Common myeloid progenitor, CD34-positive (primary cell): ENCODE measurements at regions not wholly inside any gene's neighbourhood (a gene's known extent, or its start where the extent isn't known, plus 50 kb on each side); places are given as distances from the start of the nearest gene placed in this dataset.
"Not testable (repeated sequence)": the region's sequence is repeated elsewhere in the genome, so short reads cannot be mapped to it uniquely, and the experiment has no call there.

ENCODE experiments used
- CTCF ChIA-PET: fragments of 350-600 bp; sonication (Branson Sonifier 250); formaldehyde crosslinking; loops from one replicate; lab custom pipeline; 2021; ENCODE audit warnings: antibody characterized with exemption; lab: Charles Lee
- POLR2A ChIA-PET: fragments of 350-600 bp; sonication (Branson Sonifier 250); formaldehyde crosslinking; loops from one replicate; lab custom pipeline; 2021; ENCODE audit warnings: antibody characterized with exemption; lab: Charles Lee
- DNase-seq, 3 donors: peaks; one replicate each; pipeline versions ENCODE4 v3.0.0 to v3.0.0-alpha.2; 2013
- H3K27ac ChIP-seq, 2 experiments: 1 replicate in 1 of 2; 2 replicates in 1 of 2; pipeline ENCODE4 v1.7.0; 2013; ENCODE audit warnings: inconsistent platforms in 2 of 2, low read length in 2 of 2, mild to moderate bottlenecking in 2 of 2, low read depth in 1 of 2, moderate library complexity in 1 of 2; ENCODE audit not compliant: severe bottlenecking in 2 of 2, insufficient read depth in 1 of 2, poor library complexity in 1 of 2
- H3K27me3 ChIP-seq, 5 experiments: replicated peaks in 2 of 5; 1 replicate in 3 of 5; 2 replicates in 2 of 5; pipeline versions ENCODE4 v1.6.1 to v1.7.0; 2013; ENCODE audit warnings: low read length in 4 of 5, mild to moderate bottlenecking in 2 of 5, moderate library complexity in 2 of 5, inconsistent platforms in 1 of 5; ENCODE audit not compliant: insufficient read depth in 5 of 5, control insufficient read depth in 4 of 5
- H3K36me3 ChIP-seq, 4 experiments: 1 replicate in 2 of 4; 2 replicates in 2 of 4; pipeline versions ENCODE4 v1.6.1 to v1.7.0; 2013; ENCODE audit warnings: low read length in 3 of 4, control low read depth in 1 of 4, mild to moderate bottlenecking in 1 of 4; ENCODE audit not compliant: control insufficient read depth in 4 of 4, insufficient read depth in 4 of 4
- H3K4me1 ChIP-seq, 4 experiments: 1 replicate in 3 of 4; 2 replicates in 1 of 4; pipeline versions ENCODE4 v1.6.1 to v1.7.1; 2013; ENCODE audit warnings: low read length in 3 of 4, mild to moderate bottlenecking in 3 of 4, control low read depth in 1 of 4, inconsistent platforms in 1 of 4, moderate library complexity in 1 of 4; ENCODE audit not compliant: control insufficient read depth in 4 of 4, insufficient read depth in 4 of 4; ENCODE audit errors: control extremely low read depth in 1 of 4
- H3K4me3 ChIP-seq, 7 experiments: 1 replicate in 4 of 7; 2 replicates in 3 of 7; pipeline versions ENCODE4 v1.5.1 to v1.7.0; 2013; ENCODE audit warnings: mild to moderate bottlenecking in 7 of 7, low read length in 6 of 7, moderate library complexity in 6 of 7, inconsistent platforms in 2 of 7, low read depth in 2 of 7, control low read depth in 1 of 7; ENCODE audit not compliant: insufficient read depth in 4 of 7, control insufficient read depth in 1 of 7; ENCODE audit errors: extremely low read depth in 1 of 7
- H3K9me3 ChIP-seq, 5 experiments: 1 replicate in 4 of 5; 2 replicates in 1 of 5; pipeline versions ENCODE4 v1.6.1 to v1.7.1; 2013; ENCODE audit warnings: low read length in 4 of 5, mild to moderate bottlenecking in 2 of 5, inconsistent platforms in 1 of 5, low read depth in 1 of 5, moderate library complexity in 1 of 5; ENCODE audit not compliant: control insufficient read depth in 4 of 5, insufficient read depth in 2 of 5; ENCODE audit errors: control extremely low read depth in 1 of 5
- WGBS: methylation state at CpG from one replicate; pipeline ENCODE4 v1.1.5; 2013; ENCODE audit not compliant: insufficient coverage; 5-methylcytosine and 5-hydroxymethylcytosine counted together

DNA sequence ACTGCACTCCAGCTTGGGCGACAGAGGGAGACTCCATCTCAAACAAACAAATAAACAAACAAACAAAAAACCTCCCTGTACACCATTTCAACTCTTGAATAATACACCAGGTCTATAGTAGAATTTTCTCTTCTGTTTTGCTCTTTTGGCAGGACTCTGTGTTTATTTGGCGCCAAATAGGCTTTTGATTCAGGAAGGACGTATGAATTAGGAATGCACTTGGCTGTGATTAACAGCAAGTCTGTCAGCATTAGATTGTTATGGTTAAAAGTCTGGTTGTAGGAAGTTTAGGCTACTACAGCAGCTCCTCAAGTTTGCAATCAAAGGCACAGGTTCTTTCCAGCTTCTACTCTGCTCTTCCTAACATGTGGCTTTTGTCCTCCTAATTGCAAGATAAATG, 113.8 kb upstream of the KCNK1 start:
- ChIA-PET POLR2A (no interaction called here), CTCF (no interaction called here)
- H3K27me3 ChIP-seq, result peaks cover 0 to 3% (median 2%) of the 10 kb centered on the region in 5 experiments
- no peaks in the 10 kb centered on the region for H3K9me3 ChIP-seq
- no peak overlapping the region for H3K4me3 ChIP-seq
- H3K36me3 ChIP-seq, result no peaks in the 10 kb centered on the region
- DNase-seq, result no peak
- 100% methylated on average over 1 of the region's 3 CpGs for WGBS
- H3K4me1 ChIP-seq, result no peaks in the 10 kb centered on the region
- H3K27ac ChIP-seq, result no peak overlapping the region

DNA sequence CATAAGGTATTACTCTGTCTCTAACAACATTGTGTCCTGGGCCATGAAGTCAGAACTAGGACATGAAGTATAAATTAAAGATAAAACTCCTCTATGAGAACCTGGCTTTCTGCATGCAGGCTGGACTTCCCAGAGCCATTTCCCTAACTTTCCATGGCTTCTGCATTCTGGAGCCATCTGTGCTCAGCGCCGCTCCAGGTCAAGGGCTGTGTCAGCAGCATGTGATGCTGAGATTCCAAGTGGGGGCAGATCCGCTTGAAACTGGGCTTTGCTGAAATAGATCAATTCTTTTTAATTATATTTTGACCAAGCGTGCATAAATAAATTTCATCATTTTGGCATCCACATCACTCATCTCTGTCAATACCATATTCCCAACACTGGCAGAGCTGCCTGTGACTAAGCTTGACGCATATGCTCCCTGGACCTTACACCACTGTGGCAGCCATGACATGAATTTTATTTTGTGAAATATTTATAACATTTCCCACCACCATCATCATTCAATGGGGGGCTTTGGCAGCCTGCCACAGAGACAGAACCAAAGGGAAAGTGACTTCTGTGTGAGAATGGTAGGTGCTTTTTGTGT, 110.4 kb upstream of the KCNK1 start:
- DNase-seq, result no peak
- no peaks in the 10 kb centered on the region for H3K36me3 ChIP-seq
- WGBS, result 100% methylated on average over 3 of the region's 5 CpGs
- peaks cover 0 to 3% (median under 1%) of the 10 kb centered on the region in 5 experiments for H3K27me3 ChIP-seq
- peaks cover 0 to 4% (median 0%) of the 10 kb centered on the region in 5 experiments for H3K9me3 ChIP-seq
- H3K27ac ChIP-seq, result no peak overlapping the region
- CTCF ChIA-PET, result interaction anchor here (0.5 kb wide), 1 partner anchor 75 kb away, joined by 3 read pairs; no protein-coding TSS in a partner anchor
- H3K4me1 ChIP-seq, result no peaks in the 10 kb centered on the region
- POLR2A ChIA-PET, result no interaction called here
- H3K4me3 ChIP-seq, result no peak overlapping the region

DNA sequence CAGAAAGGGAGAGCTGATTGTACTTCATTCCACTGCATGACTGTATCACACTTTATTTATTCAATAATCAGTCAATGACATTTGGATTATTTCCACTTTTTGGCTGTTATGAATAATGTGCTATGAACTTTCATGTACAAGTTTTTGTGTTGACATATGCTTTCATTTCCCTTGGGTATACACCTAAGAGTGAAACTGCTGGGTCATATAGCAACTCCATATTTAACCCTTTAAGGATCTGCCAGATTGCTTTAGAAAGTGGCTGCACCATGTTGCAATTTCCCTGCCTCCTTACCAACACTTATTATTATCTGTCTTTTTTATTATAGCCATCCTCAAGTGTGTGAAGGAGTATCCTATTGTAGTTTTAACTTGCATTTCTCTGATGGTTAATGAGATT, 108.8 kb upstream of the KCNK1 start:
- Histone ChIP-seq H3K27ac (no peak overlapping the region), H3K4me1 (no peaks in the 10 kb centered on the region)
- POLR2A ChIA-PET, result no interaction called here

DNA sequence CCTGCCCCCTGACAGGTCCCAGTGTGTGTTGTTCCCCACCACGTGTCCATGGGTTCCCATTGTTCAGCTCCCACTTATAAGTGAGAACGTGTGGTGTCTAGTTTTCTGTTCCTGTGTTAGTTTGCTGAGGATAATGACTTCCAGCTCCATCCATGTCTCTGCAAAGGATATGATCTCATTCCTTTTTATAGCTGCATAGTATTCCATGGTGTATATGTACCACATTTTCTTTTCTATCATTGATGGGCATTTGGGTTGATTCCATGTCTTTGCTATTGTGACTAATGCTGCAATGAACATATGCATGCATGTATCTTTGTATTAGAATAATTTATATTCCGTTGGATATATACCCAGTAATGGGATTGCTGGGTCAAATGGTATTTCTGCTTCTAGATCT, 108.0 kb upstream of the KCNK1 start:
- H3K4me3 ChIP-seq, H3K4me1 ChIP-seq, POLR2A ChIA-PET, H3K27ac ChIP-seq, H3K9me3 ChIP-seq, H3K36me3 ChIP-seq, DNase-seq, H3K27me3 ChIP-seq, CTCF ChIA-PET: not testable (repeated sequence)
- WGBS, result no CpG with 5 or more reads among the region's 3 CpGs

More for the DNA sequence above, 108.8 kb upstream of the KCNK1 start:
- CTCF ChIA-PET, result no interaction called here
- no peak overlapping the region for H3K4me3 ChIP-seq
- no peaks in the 10 kb centered on the region for H3K36me3 ChIP-seq
- peaks cover 0 to 2% (median 0%) of the 10 kb centered on the region in 5 experiments for H3K27me3 ChIP-seq
- H3K9me3 ChIP-seq, result peaks cover 0 to 4% (median 0%) of the 10 kb centered on the region in 5 experiments
- DNase-seq, result no peak

DNA sequence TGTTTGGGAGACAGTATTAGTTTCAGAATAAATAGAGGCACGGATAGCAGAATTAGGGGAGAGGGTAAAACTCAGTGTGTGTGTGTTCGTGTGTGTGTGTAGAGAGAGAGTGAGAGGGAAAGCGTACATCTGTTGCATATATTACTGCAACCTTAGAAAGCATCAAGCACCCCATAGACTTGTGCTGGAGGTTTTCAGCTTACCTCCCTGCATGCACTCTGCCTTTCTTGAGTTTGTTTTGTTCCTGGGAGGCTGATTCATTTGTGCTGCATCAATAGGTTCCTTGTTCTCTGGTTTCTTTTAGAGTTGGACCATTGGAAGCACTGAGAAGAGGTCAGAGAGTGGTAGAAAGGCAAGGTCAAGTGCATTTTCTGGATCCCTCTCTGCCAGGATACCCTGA, 104.4 kb upstream of the KCNK1 start:
- DNase-seq, result no peak
- Histone ChIP-seq H3K4me1 (no peaks in the 10 kb centered on the region), H3K27me3 (no peaks in the 10 kb centered on the region), H3K4me3 (no peak overlapping the region), H3K27ac (no peak overlapping the region), H3K9me3 (peaks cover 0 to 4% (median 0%) of the 10 kb centered on the region in 5 experiments), H3K36me3 (no peaks in the 10 kb centered on the region)
- CTCF ChIA-PET, result no interaction called here
- no CpG with 5 or more reads among the region's 3 CpGs for WGBS
- POLR2A ChIA-PET, result no interaction called here

DNA sequence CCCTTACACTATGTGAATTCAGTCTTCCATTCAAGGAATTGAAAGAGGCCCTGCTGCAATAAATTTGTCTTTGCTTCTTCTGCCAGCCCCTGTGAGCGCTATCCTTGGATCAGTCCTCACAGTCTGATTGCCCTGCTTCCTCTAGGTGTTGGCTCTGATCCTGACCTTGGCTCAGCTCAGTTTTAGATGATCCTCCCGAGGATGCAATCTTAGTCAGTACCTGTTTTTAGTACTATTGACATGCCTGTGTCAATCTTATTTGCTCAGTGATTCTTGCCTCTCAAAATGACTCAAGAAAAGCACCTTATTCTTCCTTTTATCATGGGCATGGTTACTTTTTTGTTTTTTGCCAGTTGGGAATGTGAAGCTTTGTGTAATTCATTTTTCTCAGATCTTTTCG, 101.4 kb upstream of the KCNK1 start:
- peaks cover 0 to 6% (median 0%) of the 10 kb centered on the region in 5 experiments for H3K9me3 ChIP-seq
- H3K36me3 ChIP-seq, result no peaks in the 10 kb centered on the region
- DNase-seq, result no peak
- WGBS, result 100% methylated on average over 3 of the region's 3 CpGs
- no peaks in the 10 kb centered on the region for H3K4me1 ChIP-seq
- no peak overlapping the region for H3K27ac ChIP-seq
- no peaks in the 10 kb centered on the region for H3K27me3 ChIP-seq
- CTCF ChIA-PET, result no interaction called here
- POLR2A ChIA-PET, result no interaction called here
- no peak overlapping the region for H3K4me3 ChIP-seq

DNA sequence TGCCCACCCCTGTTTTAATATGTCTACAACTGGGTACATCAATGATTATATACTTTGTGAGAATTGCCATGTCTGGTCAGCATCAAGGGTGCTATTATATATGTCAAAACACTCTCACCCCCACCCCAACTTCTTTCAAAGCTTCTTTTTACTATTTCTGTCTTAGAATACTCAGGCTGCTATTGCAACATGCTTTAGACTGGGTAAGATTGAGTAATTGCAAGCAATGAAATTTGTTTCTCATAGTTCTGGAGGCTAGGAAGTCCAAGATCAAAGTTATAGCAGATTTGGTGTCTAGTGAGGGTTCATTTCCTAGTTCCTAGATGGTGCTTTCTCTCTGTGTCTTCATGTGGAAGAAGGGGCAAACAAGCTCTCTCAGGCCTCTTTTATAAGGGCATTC, 100.5 kb upstream of the KCNK1 start:
- Histone ChIP-seq H3K27ac (no peak overlapping the region), H3K27me3 (no peaks in the 10 kb centered on the region), H3K9me3 (peaks cover 0 to 6% (median 0%) of the 10 kb centered on the region in 5 experiments), H3K36me3 (no peaks in the 10 kb centered on the region), H3K4me3 (no peak overlapping the region), H3K4me1 (no peaks in the 10 kb centered on the region)
- no peak for DNase-seq
- ChIA-PET CTCF (interaction anchor here (0.6 kb wide), 1 partner anchor 443 kb away, joined by 3 read pairs; no protein-coding TSS in a partner anchor), POLR2A (no interaction called here)
